WERI-Rb-1 (cell line): ENCODE measurements at regions not wholly inside any gene's neighbourhood (a gene's known extent, or its start where the extent isn't known, plus 50 kb on each side); places are given as distances from the start of the nearest gene placed in this dataset.

Experiments used
- DNase-seq: peaks from one replicate; pipeline ENCODE4 v3.0.0-alpha.2; 2020
- H3K27ac ChIP-seq: fragments of 250-450 bp; sonication (Bioruptor Pico); 2 replicates; pipeline ENCODE4 v1.5.1; 2020; ENCODE audit warnings: mild to moderate bottlenecking, moderate library complexity
- H3K27me3 ChIP-seq: fragments of 250-450 bp; sonication (Bioruptor Pico); 2 replicates; pipeline ENCODE4 v1.5.1; 2021; ENCODE audit warnings: mild to moderate bottlenecking, low read depth, moderate library complexity; ENCODE audit not compliant: insufficient read depth, severe bottlenecking
- H3K36me3 ChIP-seq: fragments of 250-450 bp; sonication (Bioruptor Pico); 2 replicates; pipeline ENCODE4 v1.5.1; 2020; ENCODE audit warnings: mild to moderate bottlenecking, moderate library complexity
- H3K4me3 ChIP-seq: 2 replicates; pipeline ENCODE4 v1.5.1; 2011; ENCODE audit warnings: low read depth, mild to moderate bottlenecking, control low read depth, low read length
- H3K9me3 ChIP-seq: fragments of 250-450 bp; sonication (Bioruptor Pico); 2 replicates; pipeline ENCODE4 v1.5.1; 2021; ENCODE audit warnings: mild to moderate bottlenecking, moderate library complexity; ENCODE audit not compliant: severe bottlenecking
- CTCF ChIP-seq: IDR thresholded peaks from 2 replicates; pipeline ENCODE4 v1.5.1; 2011; ENCODE audit warnings: low read depth, mild to moderate bottlenecking, control low read depth, inconsistent platforms, low read length

GRCh38 chr12:86523844-86524243 lies 267.7 kb upstream of the MGAT4C start:
- no peaks in the 10 kb centered on the region for H3K36me3 ChIP-seq
- no peak for TF ChIP-seq CTCF
- no peak for DNase-seq
- no peaks in the 10 kb centered on the region for H3K9me3 ChIP-seq
- no peak overlapping the region for H3K27ac ChIP-seq
- H3K27me3 ChIP-seq: no peaks in the 10 kb centered on the region
- no peak overlapping the region for H3K4me3 ChIP-seq

- Histone ChIP-seq H3K36me3 (no peaks in the 10 kb centered on the region), H3K9me3 (no peaks in the 10 kb centered on the region), H3K27me3 (no peaks in the 10 kb centered on the region), H3K4me3 (no peak overlapping the region), H3K27ac (no peak overlapping the region)
- TF ChIP-seq CTCF: no peak
- DNase-seq: no peak
Observed at GRCh38 chr12:86521870-86522269, 265.7 kb upstream of the MGAT4C start.

GRCh38 chr12:86513226-86513625 lies 257.0 kb upstream of the MGAT4C start:
- H3K4me3 ChIP-seq: no peak overlapping the region
- no peaks in the 10 kb centered on the region for H3K27me3 ChIP-seq
- no peaks in the 10 kb centered on the region for H3K36me3 ChIP-seq
- DNase-seq: no peak
- TF ChIP-seq CTCF: no peak
- H3K27ac ChIP-seq: no peak overlapping the region
- no peaks in the 10 kb centered on the region for H3K9me3 ChIP-seq

GRCh38 chr12:86496595-86496994 lies 240.4 kb upstream of the MGAT4C start:
- no peak for TF ChIP-seq CTCF
- Histone ChIP-seq H3K36me3 (no peaks in the 10 kb centered on the region), H3K27me3 (no peaks in the 10 kb centered on the region), H3K4me3 (no peak overlapping the region), H3K27ac (no peak overlapping the region), H3K9me3 (no peaks in the 10 kb centered on the region)
- DNase-seq: no peak

GRCh38 chr12:86484473-86484872 lies 228.3 kb upstream of the MGAT4C start:
- Histone ChIP-seq H3K4me3 (no peak overlapping the region), H3K27ac (no peak overlapping the region), H3K36me3 (no peaks in the 10 kb centered on the region), H3K27me3 (no peaks in the 10 kb centered on the region), H3K9me3 (no peaks in the 10 kb centered on the region)
- no peak for DNase-seq
- no peak for TF ChIP-seq CTCF

GRCh38 chr12:86473231-86473630 lies 217.0 kb upstream of the MGAT4C start:
- Histone ChIP-seq H3K9me3 (no peaks in the 10 kb centered on the region), H3K27ac (no peak overlapping the region), H3K4me3 (no peak overlapping the region), H3K36me3 (no peaks in the 10 kb centered on the region), H3K27me3 (no peaks in the 10 kb centered on the region)
- no peak for DNase-seq
- TF ChIP-seq CTCF: no peak
